ENCODE measurements at regions not wholly inside any gene's neighbourhood (a gene's known extent, or its start where the extent isn't known, plus 50 kb on each side); places are given as distances from the start of the nearest gene placed in this dataset.
"Not testable (repeated sequence)": the region's sequence is repeated elsewhere in the genome, so short reads cannot be mapped to it uniquely, and the experiment has no call there.

GRCh38 chr2:91657193-91657592 is 2965.7 kb downstream of the RPIA start:
- H3K27me3 Mint-ChIP-seq; H3K27ac Mint-ChIP-seq; H3K36me3 Mint-ChIP-seq (ENCODE audit: low read depth); H3K9me3 Mint-ChIP-seq; H3K4me3 Mint-ChIP-seq; DNase-seq; H3K4me1 Mint-ChIP-seq; intact Hi-C loops (cut with micrococcal nuclease): not testable (repeated sequence)

- H3K27ac Mint-ChIP-seq; H3K36me3 Mint-ChIP-seq (ENCODE audit: low read depth); H3K9me3 Mint-ChIP-seq; DNase-seq; H3K27me3 Mint-ChIP-seq; intact Hi-C loops (cut with micrococcal nuclease); H3K4me1 Mint-ChIP-seq; H3K4me3 Mint-ChIP-seq: not testable (repeated sequence)
These were observed 2966.9 kb downstream of the RPIA start for GRCh38 chr2:91658336-91658735.

GRCh38 chr2:91659189-91659916 is 2967.9 kb downstream of the RPIA start:
- H3K9me3 Mint-ChIP-seq; H3K27me3 Mint-ChIP-seq; H3K27ac Mint-ChIP-seq; H3K4me1 Mint-ChIP-seq; H3K4me3 Mint-ChIP-seq; DNase-seq; H3K36me3 Mint-ChIP-seq (ENCODE audit: low read depth); intact Hi-C loops (cut with micrococcal nuclease): not testable (repeated sequence)

GRCh38 chr2:91659917-91660275 is 2968.4 kb downstream of the RPIA start:
- peak overlapping the region; percentile 71 for H3K4me3 Mint-ChIP-seq
- H3K9me3 Mint-ChIP-seq; H3K27me3 Mint-ChIP-seq; H3K36me3 Mint-ChIP-seq (ENCODE audit: low read depth); H3K27ac Mint-ChIP-seq; intact Hi-C loops (cut with micrococcal nuclease); H3K4me1 Mint-ChIP-seq: not testable (repeated sequence)
- DNase-seq, result peak; percentile 61

- intact Hi-C loops (cut with micrococcal nuclease); H3K36me3 Mint-ChIP-seq (ENCODE audit: low read depth); H3K27me3 Mint-ChIP-seq; H3K27ac Mint-ChIP-seq; H3K4me3 Mint-ChIP-seq; H3K9me3 Mint-ChIP-seq; H3K4me1 Mint-ChIP-seq; DNase-seq: not testable (repeated sequence)
These were observed 2975.9 kb downstream of the RPIA start for GRCh38 chr2:91667341-91667740.

- H3K9me3 Mint-ChIP-seq; H3K36me3 Mint-ChIP-seq (ENCODE audit: low read depth); H3K27ac Mint-ChIP-seq; H3K4me3 Mint-ChIP-seq; H3K27me3 Mint-ChIP-seq; intact Hi-C loops (cut with micrococcal nuclease); DNase-seq; H3K4me1 Mint-ChIP-seq: not testable (repeated sequence)
These were observed 2994.1 kb downstream of the RPIA start for GRCh38 chr2:91685541-91685940.

- H3K36me3 Mint-ChIP-seq (ENCODE audit: low read depth); DNase-seq; intact Hi-C loops (cut with micrococcal nuclease); H3K4me1 Mint-ChIP-seq; H3K9me3 Mint-ChIP-seq; H3K4me3 Mint-ChIP-seq; H3K27ac Mint-ChIP-seq; H3K27me3 Mint-ChIP-seq: not testable (repeated sequence)
These were observed 2994.6 kb downstream of the RPIA start for GRCh38 chr2:91686046-91686445.

Data from activated CD4-positive, alpha-beta T cell treated with anti-CD3 and anti-CD28 coated beads, Interleukin-2, amount 10 ng/mL, durations not matched to agents 24 days and 14 days (primary cell).